Heart left ventricle (tissue), 13 donors: ENCODE measurements at regions not wholly inside any gene's neighbourhood (a gene's known extent, or its start where the extent isn't known, plus 50 kb on each side); places are given as distances from the start of the nearest gene placed in this dataset.

ENCODE experiments used
- CTCF ChIP-seq, 12 donors: fragments of 200-600 bp; sonication (generic) in 4 of 12; IDR thresholded peaks; one replicate each; pipeline versions ENCODE4 v1.5.0 to v1.8.0; 2018 to 2022; ENCODE audit warnings: antibody characterized with exemption in 12 of 12, mild to moderate bottlenecking in 5 of 12
- POLR2A ChIP-seq, 2 donors: fragments of 450-650 bp; IDR thresholded peaks; one replicate each; pipeline ENCODE4 v1.6.1; 2017; ENCODE audit warnings: antibody characterized with exemption in 2 of 2, mild to moderate bottlenecking in 2 of 2, moderate library complexity in 2 of 2
- donor health status: ischemic (EF 13 %, LVEDD 7.1; RV severe dilation, severe dysfunction).
- donor health status: DM: no; HTN: yes; CAD: no.
- donor health status: DM: no; HTN: no; CAD: no.
- donor health status: ischemic (EF 25% LVEDD 6.9; RV normal size, moderate dysfunction).
- donor health status: ischemic (EF 25% LVEDD 5.7; RV mildly dilated, moderate dysfunction).
- donor health status: ischemic (EF 35%, LVEDD 5.7; RV mildly dilated, moderate dysfunction).
- donor health status: nonischemic (EF 11% LVEDD 7.7; RV severe dilation, severe dysfunction).
- donor health status: DM: yes; HTN: yes; CAD: no.
- donor health status: PGD.
- donor health status: ischemic (EF 29% LVEDD 5.4; RV normal size, mild dysfunction).
- donor health status: nonischemic (EF 23%, LVEDD 6.1; RV moderate dilation, normal function).

GRCh38 chr18:23351521-23351920, 101.6 kb upstream of the RIOK3 start:
- TF ChIP-seq CTCF (IDR thresholded peaks at IDR 0.05) (no peak), POLR2A (IDR thresholded peaks at IDR 0.05) (no peak)
